ENCODE measurements at regions not wholly inside any gene's neighbourhood (a gene's known extent, or its start where the extent isn't known, plus 50 kb on each side); places are given as distances from the start of the nearest gene placed in this dataset.

GRCh38 chr10:3704565-3705325 is 80.3 kb downstream of the KLF6 start:
- dilution Hi-C loops (cut with MboI; ENCODE audit: extremely low pct_ligation_motif_present, low sequenced_read_pairs) (no loop called here), intact Hi-C loops (cut with micrococcal nuclease) (no loop called here)
- H4K20me1 ChIP-seq (replicated peaks; ENCODE audit: control insufficient read depth, extremely low read depth, insufficient read depth, low read length) = no peaks in the 10 kb centered on the region
- H3K9me3 ChIP-seq (replicated peaks; ENCODE audit: control insufficient read depth, insufficient read depth, low read length) = no peaks in the 10 kb centered on the region
- TF ChIP-seq JUN (IDR thresholded peaks at IDR 0.05; ENCODE audit: borderline replicate concordance, insufficient read depth, insufficient read length, low read depth) = no peak
- TF ChIP-seq MAX (IDR thresholded peaks at IDR 0.05; ENCODE audit: insufficient read depth, insufficient read length) = no peak
- TF ChIP-seq MYC (IDR thresholded peaks at IDR 0.05; ENCODE audit: low read depth, low read length) = no peak
- TF ChIP-seq GATA2 (IDR thresholded peaks at IDR 0.05; ENCODE audit: insufficient read depth, insufficient read length, low read depth, low read length) = no peak
- no peak for TF ChIP-seq POLR2A (IDR thresholded peaks at IDR 0.05; ENCODE audit: low read depth, low read length)
- no peak for TF ChIP-seq FOS (IDR thresholded peaks at IDR 0.05; ENCODE audit: borderline replicate concordance, insufficient read depth, low read length)
- no peak for TF ChIP-seq CTCF (IDR thresholded peaks at IDR 0.05; ENCODE audit: extremely low read depth in 1 of 2, insufficient read depth in 1 of 2, low read depth in 1 of 2, low read length in 2 of 2)
- TF ChIP-seq EZH2 (IDR thresholded peaks at IDR 0.05; ENCODE audit: borderline replicate concordance, low read depth, low read length, severe bottlenecking) = no peak
- TF ChIP-seq POLR2AphosphoS5 (IDR thresholded peaks at IDR 0.05; ENCODE audit: insufficient read depth, low read depth, low read length) = no peak
- no peak overlapping the region for H3K4me2 ChIP-seq (ENCODE audit: insufficient read depth, low read length)
- H3K27ac ChIP-seq (ENCODE audit: insufficient read depth, low read depth, low read length) = no peak overlapping the region
- H3K4me3 ChIP-seq (replicated peaks in 1 of 3; ENCODE audit: insufficient read depth in 1 of 3, low read depth in 1 of 3, low read length in 3 of 3) = no peak overlapping the region
- POLR2A ChIA-PET = no interaction called here
- H3K9me1 ChIP-seq (replicated peaks; ENCODE audit: control insufficient read depth, extremely low read depth, insufficient read depth, low read length) = no peaks in the 10 kb centered on the region
- no peaks in the 10 kb centered on the region for H3K36me3 ChIP-seq (ENCODE audit: control insufficient read depth in 2 of 2, extremely low read depth in 1 of 2, insufficient read depth in 2 of 2, low read length in 2 of 2)
- DNase-seq (ENCODE audit: low read depth, low spot score) (no peak), FAIRE-seq (no peak)
- no peaks in the 10 kb centered on the region for H3K79me2 ChIP-seq (ENCODE audit: control insufficient read depth, insufficient read depth, low read length)
- H3K9ac ChIP-seq (replicated peaks; ENCODE audit: extremely low read depth, insufficient read depth, low read length) = no peak overlapping the region
- H3K4me1 ChIP-seq (ENCODE audit: control insufficient read depth, extremely low read depth, insufficient read depth, low read length) = no peaks in the 10 kb centered on the region
- BruUV-seq (replicated peaks) = no TSS peak
- H2AFZ ChIP-seq (ENCODE audit: low read depth, low read length) = no peak overlapping the region
- H3K27me3 ChIP-seq (ENCODE audit: control insufficient read depth in 2 of 2, insufficient read depth in 2 of 2, low read length in 2 of 2) = peaks cover 0 to 5% of the 10 kb centered on the region in 2 experiments
- CTCF ChIA-PET = no interaction called here
